HCT116 (cell line): ENCODE measurements at regions not wholly inside any gene's neighbourhood (a gene's known extent, or its start where the extent isn't known, plus 50 kb on each side); places are given as distances from the start of the nearest gene placed in this dataset.

ENCODE experiments used
- ATAC-seq: fragments of 200-7000 bp; cut with Tn5 transposase; 2 replicates; pipeline ENCODE4 v1.9.1; 2020; ENCODE audit warnings: mild to moderate bottlenecking, moderate library complexity
- BruUV-seq: library from RNA; stranded (reverse); fragments of 400-500 nt; replicated peaks from 2 replicates; lab custom pipeline; 2021; lab: Mats Ljungman, UMichigan
- CTCF ChIA-PET: fragments of 300-600 bp; sonication (Branson Sonifier 250); formaldehyde crosslinking; loops from one replicate; lab custom pipeline; 2021; ENCODE audit warnings: antibody characterized with exemption; lab: Charles Lee
- POLR2A ChIA-PET: fragments of 300-600, 350-600 bp; sonication (Branson Sonifier 250); formaldehyde crosslinking; loops from one replicate; lab custom pipeline; 2021; ENCODE audit warnings: antibody characterized with exemption; lab: Charles Lee
- RAD21 ChIA-PET, 2 experiments: fragments of 300-600 bp; sonication (Branson Sonifier 250); formaldehyde crosslinking; loops; one replicate each; lab custom pipeline; 2023; ENCODE audit warnings: low total read pairs in 2 of 2; ENCODE audit not compliant: uncharacterized antibody in 2 of 2, unreplicated experiment in 2 of 2, low non-redundant PET in 1 of 2; lab: Charles Lee
- DNase-seq: peaks from one replicate; pipeline ENCODE4 v3.0.0-alpha.2; 2010; ENCODE audit warnings: low read depth, low spot score
- H2AFZ ChIP-seq: fragments of 200-600 bp; shearing (Covaris generic), sonication (generic); 2 replicates; pipeline ENCODE4 v1.6.1; 2017; ENCODE audit warnings: low read depth, mixed run types, mixed read lengths, antibody characterized with exemption, low read length; ENCODE audit not compliant: poor library complexity, severe bottlenecking
- H3K27ac ChIP-seq: 2 replicates; pipeline ENCODE4 v1.5.1; 2012; ENCODE audit warnings: low read depth, low read length
- H3K27me3 ChIP-seq: fragments of 200-600 bp; sonication (generic); 2 replicates; pipeline ENCODE4 v1.6.1; 2016; ENCODE audit warnings: mixed run types, low read length, mixed read lengths; ENCODE audit not compliant: insufficient read depth
- H3K36me3 ChIP-seq, 2 experiments: fragments of 200-500 bp in 1 of 2; fragments of 200-600 bp in 1 of 2; sonication (Bioruptor generic) in 1 of 2; sonication (generic) in 1 of 2; 2 replicates each; pipeline versions ENCODE4 v1.5.1 to v1.6.1; 2014 to 2016; ENCODE audit warnings: low read length in 2 of 2, inconsistent platforms in 1 of 2, mixed read lengths in 1 of 2, mixed run types in 1 of 2; ENCODE audit not compliant: insufficient read depth in 2 of 2, control insufficient read depth in 1 of 2
- H3K4me1 ChIP-seq, 2 experiments: fragments of 200-600 bp in 1 of 2; sonication (generic) in 1 of 2; 2 replicates each; pipeline versions ENCODE4 v1.5.1 to v1.6.1; 2012 to 2017; ENCODE audit warnings: low read length in 2 of 2, inconsistent platforms in 1 of 2, mild to moderate bottlenecking in 1 of 2, mixed read lengths in 1 of 2, mixed run types in 1 of 2, moderate library complexity in 1 of 2; ENCODE audit not compliant: insufficient read depth in 2 of 2, control insufficient read depth in 1 of 2
- H3K4me2 ChIP-seq: fragments of 200-600 bp; sonication (generic); 2 replicates; pipeline ENCODE4 v1.6.1; 2017; ENCODE audit warnings: mixed run types, low read length, mixed read lengths
- H3K4me3 ChIP-seq, 2 experiments: fragments of 200-600 bp in 1 of 2; sonication (generic) in 1 of 2; replicated peaks in 1 of 2; 2 replicates each; pipeline ENCODE4 v1.5.1; 2011 to 2016; ENCODE audit warnings: low read length in 2 of 2, control low read depth in 1 of 2, low read depth in 1 of 2, mild to moderate bottlenecking in 1 of 2, mixed read lengths in 1 of 2, mixed run types in 1 of 2
- H3K79me2 ChIP-seq: fragments of 200-600 bp; sonication (generic); 2 replicates; pipeline ENCODE4 v1.6.1; 2017; ENCODE audit warnings: mild to moderate bottlenecking, mixed run types, low read length, moderate library complexity, mixed read lengths; ENCODE audit not compliant: insufficient read depth
- H3K9ac ChIP-seq: fragments of 200-600 bp; sonication (generic); 2 replicates; pipeline ENCODE4 v1.6.1; 2016; ENCODE audit warnings: low read length, mixed read lengths
- H3K9me2 ChIP-seq: fragments of 200-600 bp; sonication (generic), shearing (Covaris generic); 2 replicates; pipeline ENCODE4 v1.6.1; 2017; ENCODE audit warnings: mixed run types, mild to moderate bottlenecking, moderate library complexity; ENCODE audit not compliant: insufficient read depth
- H3K9me3 ChIP-seq, 2 experiments: fragments of 200-500 bp in 1 of 2; fragments of 200-600 bp in 1 of 2; sonication (Bioruptor generic) in 1 of 2; sonication (generic) in 1 of 2; 2 replicates each; pipeline ENCODE4 v1.6.1; 2014 to 2017; ENCODE audit warnings: low read length in 2 of 2, mixed read lengths in 2 of 2, inconsistent platforms in 1 of 2, low read depth in 1 of 2, mild to moderate bottlenecking in 1 of 2, mixed run types in 1 of 2, moderate library complexity in 1 of 2; ENCODE audit not compliant: control insufficient read depth in 1 of 2, insufficient read depth in 1 of 2
- H4K20me1 ChIP-seq: fragments of 200-600 bp; sonication (generic), shearing (Covaris generic); 2 replicates; pipeline ENCODE4 v1.6.1; 2017; ENCODE audit warnings: mixed run types, mild to moderate bottlenecking, moderate library complexity; ENCODE audit not compliant: insufficient read depth
- CEBPB ChIP-seq: IDR thresholded peaks from 2 replicates; pipeline ENCODE4 v1.6.1; 2012; ENCODE audit warnings: low read depth
- EGR1 ChIP-seq: IDR thresholded peaks from 2 replicates; pipeline ENCODE4 v1.6.1; 2012; ENCODE audit warnings: low read depth
- ELF1 ChIP-seq: IDR thresholded peaks from 2 replicates; pipeline ENCODE4 v1.6.1; 2012; ENCODE audit warnings: low read depth, borderline replicate concordance
- EZH2phosphoT487 ChIP-seq: fragments of 200-600 bp; IDR thresholded peaks from 2 replicates; pipeline ENCODE4 v1.6.1; 2018; ENCODE audit warnings: antibody characterized with exemption, borderline replicate concordance
- JUND ChIP-seq: IDR thresholded peaks from 2 replicates; pipeline ENCODE4 v1.6.1; 2012
- POLR2AphosphoS5 ChIP-seq: IDR thresholded peaks from 2 replicates; pipeline ENCODE4 v1.6.1; 2011; ENCODE audit warnings: mild to moderate bottlenecking, low read depth, low read length, moderate library complexity
- RAD21 ChIP-seq: IDR thresholded peaks from 2 replicates; pipeline ENCODE4 v1.6.1; 2012; ENCODE audit warnings: low read depth, mild to moderate bottlenecking
- SIN3A ChIP-seq: IDR thresholded peaks from 2 replicates; pipeline ENCODE4 v1.6.1; 2012; ENCODE audit warnings: low read depth
- SP1 ChIP-seq: IDR thresholded peaks from 2 replicates; pipeline ENCODE4 v1.6.1; 2012; ENCODE audit warnings: low read depth
- SRF ChIP-seq: IDR thresholded peaks from 2 replicates; pipeline ENCODE4 v1.6.1; 2012; ENCODE audit warnings: low read depth
- TCF7L2 ChIP-seq: IDR thresholded peaks from 2 replicates; pipeline ENCODE4 v1.7.0; 2011; ENCODE audit warnings: borderline replicate concordance, inconsistent platforms; ENCODE audit not compliant: insufficient read depth, insufficient read length; ENCODE audit errors: extremely low read depth
- YY1 ChIP-seq: IDR thresholded peaks from 2 replicates; pipeline ENCODE4 v1.6.1; 2011; ENCODE audit warnings: low read length, low read depth, moderate library complexity, mild to moderate bottlenecking; ENCODE audit not compliant: insufficient replicate concordance; ENCODE audit errors: extremely low read depth
- ZFX ChIP-seq: fragments of 450-650 bp; IDR thresholded peaks from 2 replicates; pipeline ENCODE4 v1.6.1; 2017
- ZNF274 ChIP-seq: fragments of 200-500 bp; sonication (Bioruptor generic); IDR thresholded peaks from 2 replicates; pipeline ENCODE4 v1.6.1; 2014; ENCODE audit warnings: mild to moderate bottlenecking, low read depth, low read length, inconsistent platforms
- intact Hi-C: fragments of 100-400 bp; cut with micrococcal nuclease; formaldehyde crosslinking; loops from 2 replicates; pipeline ENCODE4 v1.10.0; 2022
- TF ChIP-seq, protein P1 (sequence below): IDR thresholded peaks from 2 replicates; pipeline ENCODE4 v1.6.1; 2012; ENCODE audit warnings: low read depth
- TF ChIP-seq, protein P2 (sequence below): IDR thresholded peaks from 2 replicates; pipeline ENCODE4 v1.6.1; 2012
- TF ChIP-seq, protein P3 (sequence below): IDR thresholded peaks from 2 replicates; pipeline ENCODE4 v1.6.1; 2011; ENCODE audit warnings: mild to moderate bottlenecking, low read length, moderate library complexity; ENCODE audit not compliant: insufficient replicate concordance; ENCODE audit errors: extremely low read depth
- TF ChIP-seq, protein P4 (sequence below), 3 experiments: fragments of 200-600 bp in 1 of 3; sonication (generic) in 1 of 3; IDR thresholded peaks in 2 of 3; conservative IDR thresholded peaks in 1 of 3; 2 replicates each; pipeline ENCODE4 v1.5.1; 2012 to 2017; ENCODE audit warnings: low read depth in 2 of 3, low read length in 2 of 3, antibody characterized with exemption in 1 of 3, borderline replicate concordance in 1 of 3, control low read depth in 1 of 3, mild to moderate bottlenecking in 1 of 3, mixed read lengths in 1 of 3, mixed run types in 1 of 3, moderate library complexity in 1 of 3; ENCODE audit not compliant: insufficient read depth in 1 of 3

DNA sequence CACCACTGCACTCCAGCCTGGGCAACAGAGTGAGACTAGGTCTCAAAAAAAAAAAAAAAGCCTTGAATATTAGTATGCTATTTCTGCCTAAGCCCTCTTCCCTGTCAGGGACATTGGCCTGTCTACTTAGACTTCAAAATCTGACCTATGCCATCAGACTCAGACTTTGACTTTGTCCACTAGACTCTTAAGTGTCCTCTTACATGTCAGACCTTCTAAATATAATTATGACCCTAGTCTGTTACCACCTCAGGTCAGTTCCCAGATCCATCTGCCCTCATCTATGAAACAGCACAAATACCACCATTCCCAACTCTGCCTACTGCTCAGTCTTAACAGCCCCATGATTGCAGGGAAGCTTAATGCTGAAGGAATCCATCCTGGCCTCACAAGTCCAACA, 244.6 kb downstream of the ZEB2 start:
- POLR2A ChIA-PET = no interaction called here
- no peaks in the 10 kb centered on the region for H3K9me2 ChIP-seq
- no peak overlapping the region for H3K4me2 ChIP-seq
- intact Hi-C loops = no loop called here
- RAD21 ChIA-PET = interaction anchor here in 1 of 2 experiments (0.6 kb wide), 1 partner anchor 799 kb away, joined by 5 read pairs; no protein-coding TSS in a partner anchor
- H3K4me3 ChIP-seq = no peak overlapping the region
- no peaks in the 10 kb centered on the region; the same call in 1 of the 2 replicates for H3K79me2 ChIP-seq
- H2AFZ ChIP-seq = no peak overlapping the region
- H4K20me1 ChIP-seq = no peaks in the 10 kb centered on the region
- H3K27me3 ChIP-seq = no peaks in the 10 kb centered on the region
- no peak overlapping the region for H3K9ac ChIP-seq
- H3K9me3 ChIP-seq = no peaks in the 10 kb centered on the region
- no peaks in the 10 kb centered on the region for H3K36me3 ChIP-seq
- no TSS peak for BruUV-seq
- ATAC-seq (no peak), DNase-seq (no peak)
- CTCF ChIA-PET = no interaction called here
- no peaks in the 10 kb centered on the region for H3K4me1 ChIP-seq
- TF ChIP-seq, protein P1, sequence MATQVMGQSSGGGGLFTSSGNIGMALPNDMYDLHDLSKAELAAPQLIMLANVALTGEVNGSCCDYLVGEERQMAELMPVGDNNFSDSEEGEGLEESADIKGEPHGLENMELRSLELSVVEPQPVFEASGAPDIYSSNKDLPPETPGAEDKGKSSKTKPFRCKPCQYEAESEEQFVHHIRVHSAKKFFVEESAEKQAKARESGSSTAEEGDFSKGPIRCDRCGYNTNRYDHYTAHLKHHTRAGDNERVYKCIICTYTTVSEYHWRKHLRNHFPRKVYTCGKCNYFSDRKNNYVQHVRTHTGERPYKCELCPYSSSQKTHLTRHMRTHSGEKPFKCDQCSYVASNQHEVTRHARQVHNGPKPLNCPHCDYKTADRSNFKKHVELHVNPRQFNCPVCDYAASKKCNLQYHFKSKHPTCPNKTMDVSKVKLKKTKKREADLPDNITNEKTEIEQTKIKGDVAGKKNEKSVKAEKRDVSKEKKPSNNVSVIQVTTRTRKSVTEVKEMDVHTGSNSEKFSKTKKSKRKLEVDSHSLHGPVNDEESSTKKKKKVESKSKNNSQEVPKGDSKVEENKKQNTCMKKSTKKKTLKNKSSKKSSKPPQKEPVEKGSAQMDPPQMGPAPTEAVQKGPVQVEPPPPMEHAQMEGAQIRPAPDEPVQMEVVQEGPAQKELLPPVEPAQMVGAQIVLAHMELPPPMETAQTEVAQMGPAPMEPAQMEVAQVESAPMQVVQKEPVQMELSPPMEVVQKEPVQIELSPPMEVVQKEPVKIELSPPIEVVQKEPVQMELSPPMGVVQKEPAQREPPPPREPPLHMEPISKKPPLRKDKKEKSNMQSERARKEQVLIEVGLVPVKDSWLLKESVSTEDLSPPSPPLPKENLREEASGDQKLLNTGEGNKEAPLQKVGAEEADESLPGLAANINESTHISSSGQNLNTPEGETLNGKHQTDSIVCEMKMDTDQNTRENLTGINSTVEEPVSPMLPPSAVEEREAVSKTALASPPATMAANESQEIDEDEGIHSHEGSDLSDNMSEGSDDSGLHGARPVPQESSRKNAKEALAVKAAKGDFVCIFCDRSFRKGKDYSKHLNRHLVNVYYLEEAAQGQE = no peak
- TF ChIP-seq SP1 = no peak
- TF ChIP-seq EZH2phosphoT487 = no peak
- TF ChIP-seq SIN3A = no peak
- no peak for TF ChIP-seq SRF
- no peak for TF ChIP-seq POLR2AphosphoS5
- TF ChIP-seq, protein P2, sequence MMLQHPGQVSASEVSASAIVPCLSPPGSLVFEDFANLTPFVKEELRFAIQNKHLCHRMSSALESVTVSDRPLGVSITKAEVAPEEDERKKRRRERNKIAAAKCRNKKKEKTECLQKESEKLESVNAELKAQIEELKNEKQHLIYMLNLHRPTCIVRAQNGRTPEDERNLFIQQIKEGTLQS = no peak
- TF ChIP-seq ZFX = no peak
- no peak for TF ChIP-seq YY1
- no peak for TF ChIP-seq RAD21
- no peak for TF ChIP-seq TCF7L2
- TF ChIP-seq EGR1 = no peak
- TF ChIP-seq ZNF274 = no peak
- TF ChIP-seq JUND = no peak
- TF ChIP-seq CEBPB = no peak
- TF ChIP-seq, protein P3, sequence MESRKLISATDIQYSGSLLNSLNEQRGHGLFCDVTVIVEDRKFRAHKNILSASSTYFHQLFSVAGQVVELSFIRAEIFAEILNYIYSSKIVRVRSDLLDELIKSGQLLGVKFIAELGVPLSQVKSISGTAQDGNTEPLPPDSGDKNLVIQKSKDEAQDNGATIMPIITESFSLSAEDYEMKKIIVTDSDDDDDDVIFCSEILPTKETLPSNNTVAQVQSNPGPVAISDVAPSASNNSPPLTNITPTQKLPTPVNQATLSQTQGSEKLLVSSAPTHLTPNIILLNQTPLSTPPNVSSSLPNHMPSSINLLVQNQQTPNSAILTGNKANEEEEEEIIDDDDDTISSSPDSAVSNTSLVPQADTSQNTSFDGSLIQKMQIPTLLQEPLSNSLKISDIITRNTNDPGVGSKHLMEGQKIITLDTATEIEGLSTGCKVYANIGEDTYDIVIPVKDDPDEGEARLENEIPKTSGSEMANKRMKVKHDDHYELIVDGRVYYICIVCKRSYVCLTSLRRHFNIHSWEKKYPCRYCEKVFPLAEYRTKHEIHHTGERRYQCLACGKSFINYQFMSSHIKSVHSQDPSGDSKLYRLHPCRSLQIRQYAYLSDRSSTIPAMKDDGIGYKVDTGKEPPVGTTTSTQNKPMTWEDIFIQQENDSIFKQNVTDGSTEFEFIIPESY = no peak
- TF ChIP-seq, protein P4, sequence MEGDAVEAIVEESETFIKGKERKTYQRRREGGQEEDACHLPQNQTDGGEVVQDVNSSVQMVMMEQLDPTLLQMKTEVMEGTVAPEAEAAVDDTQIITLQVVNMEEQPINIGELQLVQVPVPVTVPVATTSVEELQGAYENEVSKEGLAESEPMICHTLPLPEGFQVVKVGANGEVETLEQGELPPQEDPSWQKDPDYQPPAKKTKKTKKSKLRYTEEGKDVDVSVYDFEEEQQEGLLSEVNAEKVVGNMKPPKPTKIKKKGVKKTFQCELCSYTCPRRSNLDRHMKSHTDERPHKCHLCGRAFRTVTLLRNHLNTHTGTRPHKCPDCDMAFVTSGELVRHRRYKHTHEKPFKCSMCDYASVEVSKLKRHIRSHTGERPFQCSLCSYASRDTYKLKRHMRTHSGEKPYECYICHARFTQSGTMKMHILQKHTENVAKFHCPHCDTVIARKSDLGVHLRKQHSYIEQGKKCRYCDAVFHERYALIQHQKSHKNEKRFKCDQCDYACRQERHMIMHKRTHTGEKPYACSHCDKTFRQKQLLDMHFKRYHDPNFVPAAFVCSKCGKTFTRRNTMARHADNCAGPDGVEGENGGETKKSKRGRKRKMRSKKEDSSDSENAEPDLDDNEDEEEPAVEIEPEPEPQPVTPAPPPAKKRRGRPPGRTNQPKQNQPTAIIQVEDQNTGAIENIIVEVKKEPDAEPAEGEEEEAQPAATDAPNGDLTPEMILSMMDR (IDR thresholded peaks at IDR 0.05 in 2 of 3, conservative IDR thresholded peaks at IDR 0.05 in 1 of 3; ENCODE audit: borderline replicate concordance in 1 of 3, insufficient read depth in 1 of 3, low read depth in 2 of 3, low read length in 2 of 3) = no peak
- no peak for TF ChIP-seq ELF1
- H3K27ac ChIP-seq = no peak overlapping the region
